GM18868 (cell line): ENCODE measurements at regions not wholly inside any gene's neighbourhood (a gene's known extent, or its start where the extent isn't known, plus 50 kb on each side); places are given as distances from the start of the nearest gene placed in this dataset.
"Not testable (repeated sequence)": the region's sequence is repeated elsewhere in the genome, so short reads cannot be mapped to it uniquely, and the experiment has no call there.

Source experiments
- ATAC-seq: cut with Tn5 transposase; IDR thresholded peaks from one replicate; pipeline ENCODE4 v1.9.1; 2021; ENCODE audit warnings: mild to moderate bottlenecking, moderate library complexity; ENCODE audit not compliant: unreplicated experiment

- no peak for ATAC-seq
Measured at GRCh38 chr5:7202846-7203245, 193.1 kb upstream of the ADCY2 start.

- no peak for ATAC-seq
Measured at GRCh38 chr5:7207979-7208378, 188.0 kb upstream of the ADCY2 start.

GRCh38 chr5:7208938-7209337, 187.0 kb upstream of the ADCY2 start:
- no peak for ATAC-seq

- no peak for ATAC-seq
Measured at GRCh38 chr5:7209658-7210057, 186.3 kb upstream of the ADCY2 start.

GRCh38 chr5:7210549-7210948, 185.4 kb upstream of the ADCY2 start:
- no peak for ATAC-seq

- ATAC-seq, result no peak
Measured at GRCh38 chr5:7213525-7213924, 182.4 kb upstream of the ADCY2 start.

- no peak for ATAC-seq
Measured at GRCh38 chr5:7214906-7215416, 181.0 kb upstream of the ADCY2 start.

- no peak for ATAC-seq
Measured at GRCh38 chr5:7218141-7218540, 177.8 kb upstream of the ADCY2 start.

- no peak for ATAC-seq
Measured at GRCh38 chr5:7220156-7220555, 175.8 kb upstream of the ADCY2 start.

GRCh38 chr5:7221041-7221440, 174.9 kb upstream of the ADCY2 start:
- no peak for ATAC-seq

- no peak for ATAC-seq
Measured at GRCh38 chr5:7225826-7226225, 170.1 kb upstream of the ADCY2 start.

GRCh38 chr5:7242118-7242710, 153.7 kb upstream of the ADCY2 start:
- no peak for ATAC-seq

- no peak for ATAC-seq
Measured at GRCh38 chr5:7244208-7244607, 151.7 kb upstream of the ADCY2 start.

- ATAC-seq, result no peak
Measured at GRCh38 chr5:7245121-7245651, 150.8 kb upstream of the ADCY2 start.

GRCh38 chr5:7246287-7246686, 149.7 kb upstream of the ADCY2 start:
- no peak for ATAC-seq

GRCh38 chr5:7250004-7250403, 145.9 kb upstream of the ADCY2 start:
- ATAC-seq, result no peak

GRCh38 chr5:7250611-7251010, 145.3 kb upstream of the ADCY2 start:
- no peak for ATAC-seq

GRCh38 chr5:7251132-7251531, 144.8 kb upstream of the ADCY2 start:
- ATAC-seq, result no peak

- peak; percentile 51 for ATAC-seq
Measured at GRCh38 chr5:7261049-7261448, 134.9 kb upstream of the ADCY2 start.

- no peak for ATAC-seq
Measured at GRCh38 chr5:7261900-7262299, 134.0 kb upstream of the ADCY2 start.

GRCh38 chr5:7263398-7264015, 132.4 kb upstream of the ADCY2 start:
- not testable (repeated sequence) for ATAC-seq

- not testable (repeated sequence) for ATAC-seq
Measured at GRCh38 chr5:7265776-7266175, 130.2 kb upstream of the ADCY2 start.
